HCT116 (cell line): ENCODE measurements at regions not wholly inside any gene's neighbourhood (a gene's known extent, or its start where the extent isn't known, plus 50 kb on each side); places are given as distances from the start of the nearest gene placed in this dataset.

Experiments
- ATAC-seq: fragments of 200-7000 bp; cut with Tn5 transposase; 2 replicates; pipeline ENCODE4 v1.9.1; 2020; ENCODE audit warnings: mild to moderate bottlenecking, moderate library complexity
- BruUV-seq: library from RNA; stranded (reverse); fragments of 400-500 nt; replicated peaks from 2 replicates; lab custom pipeline; 2021; lab: Mats Ljungman, UMichigan
- CTCF ChIA-PET: fragments of 300-600 bp; sonication (Branson Sonifier 250); formaldehyde crosslinking; loops from one replicate; lab custom pipeline; 2021; ENCODE audit warnings: antibody characterized with exemption; lab: Charles Lee
- POLR2A ChIA-PET: fragments of 300-600, 350-600 bp; sonication (Branson Sonifier 250); formaldehyde crosslinking; loops from one replicate; lab custom pipeline; 2021; ENCODE audit warnings: antibody characterized with exemption; lab: Charles Lee
- RAD21 ChIA-PET, 2 experiments: fragments of 300-600 bp; sonication (Branson Sonifier 250); formaldehyde crosslinking; loops; one replicate each; lab custom pipeline; 2023; ENCODE audit warnings: low total read pairs in 2 of 2; ENCODE audit not compliant: uncharacterized antibody in 2 of 2, unreplicated experiment in 2 of 2, low non-redundant PET in 1 of 2; lab: Charles Lee
- DNase-seq: peaks from one replicate; pipeline ENCODE4 v3.0.0-alpha.2; 2010; ENCODE audit warnings: low read depth, low spot score
- H2AFZ ChIP-seq: fragments of 200-600 bp; shearing (Covaris generic), sonication (generic); 2 replicates; pipeline ENCODE4 v1.6.1; 2017; ENCODE audit warnings: low read depth, mixed run types, mixed read lengths, antibody characterized with exemption, low read length; ENCODE audit not compliant: poor library complexity, severe bottlenecking
- H3K27ac ChIP-seq: 2 replicates; pipeline ENCODE4 v1.5.1; 2012; ENCODE audit warnings: low read depth, low read length
- H3K27me3 ChIP-seq: fragments of 200-600 bp; sonication (generic); 2 replicates; pipeline ENCODE4 v1.6.1; 2016; ENCODE audit warnings: mixed run types, low read length, mixed read lengths; ENCODE audit not compliant: insufficient read depth
- H3K36me3 ChIP-seq, 2 experiments: fragments of 200-500 bp in 1 of 2; fragments of 200-600 bp in 1 of 2; sonication (Bioruptor generic) in 1 of 2; sonication (generic) in 1 of 2; 2 replicates each; pipeline versions ENCODE4 v1.5.1 to v1.6.1; 2014 to 2016; ENCODE audit warnings: low read length in 2 of 2, inconsistent platforms in 1 of 2, mixed read lengths in 1 of 2, mixed run types in 1 of 2; ENCODE audit not compliant: insufficient read depth in 2 of 2, control insufficient read depth in 1 of 2
- H3K4me1 ChIP-seq, 2 experiments: fragments of 200-600 bp in 1 of 2; sonication (generic) in 1 of 2; 2 replicates each; pipeline versions ENCODE4 v1.5.1 to v1.6.1; 2012 to 2017; ENCODE audit warnings: low read length in 2 of 2, inconsistent platforms in 1 of 2, mild to moderate bottlenecking in 1 of 2, mixed read lengths in 1 of 2, mixed run types in 1 of 2, moderate library complexity in 1 of 2; ENCODE audit not compliant: insufficient read depth in 2 of 2, control insufficient read depth in 1 of 2
- H3K4me2 ChIP-seq: fragments of 200-600 bp; sonication (generic); 2 replicates; pipeline ENCODE4 v1.6.1; 2017; ENCODE audit warnings: mixed run types, low read length, mixed read lengths
- H3K4me3 ChIP-seq, 2 experiments: fragments of 200-600 bp in 1 of 2; sonication (generic) in 1 of 2; replicated peaks in 1 of 2; 2 replicates each; pipeline ENCODE4 v1.5.1; 2011 to 2016; ENCODE audit warnings: low read length in 2 of 2, control low read depth in 1 of 2, low read depth in 1 of 2, mild to moderate bottlenecking in 1 of 2, mixed read lengths in 1 of 2, mixed run types in 1 of 2
- H3K79me2 ChIP-seq: fragments of 200-600 bp; sonication (generic); 2 replicates; pipeline ENCODE4 v1.6.1; 2017; ENCODE audit warnings: mild to moderate bottlenecking, mixed run types, low read length, moderate library complexity, mixed read lengths; ENCODE audit not compliant: insufficient read depth
- H3K9ac ChIP-seq: fragments of 200-600 bp; sonication (generic); 2 replicates; pipeline ENCODE4 v1.6.1; 2016; ENCODE audit warnings: low read length, mixed read lengths
- H3K9me2 ChIP-seq: fragments of 200-600 bp; sonication (generic), shearing (Covaris generic); 2 replicates; pipeline ENCODE4 v1.6.1; 2017; ENCODE audit warnings: mixed run types, mild to moderate bottlenecking, moderate library complexity; ENCODE audit not compliant: insufficient read depth
- H3K9me3 ChIP-seq, 2 experiments: fragments of 200-500 bp in 1 of 2; fragments of 200-600 bp in 1 of 2; sonication (Bioruptor generic) in 1 of 2; sonication (generic) in 1 of 2; 2 replicates each; pipeline ENCODE4 v1.6.1; 2014 to 2017; ENCODE audit warnings: low read length in 2 of 2, mixed read lengths in 2 of 2, inconsistent platforms in 1 of 2, low read depth in 1 of 2, mild to moderate bottlenecking in 1 of 2, mixed run types in 1 of 2, moderate library complexity in 1 of 2; ENCODE audit not compliant: control insufficient read depth in 1 of 2, insufficient read depth in 1 of 2
- H4K20me1 ChIP-seq: fragments of 200-600 bp; sonication (generic), shearing (Covaris generic); 2 replicates; pipeline ENCODE4 v1.6.1; 2017; ENCODE audit warnings: mixed run types, mild to moderate bottlenecking, moderate library complexity; ENCODE audit not compliant: insufficient read depth
- CBX3 ChIP-seq: IDR thresholded peaks from 2 replicates; pipeline ENCODE4 v1.6.1; 2012; ENCODE audit warnings: low read depth
- EGR1 ChIP-seq: IDR thresholded peaks from 2 replicates; pipeline ENCODE4 v1.6.1; 2012; ENCODE audit warnings: low read depth
- ELF1 ChIP-seq: IDR thresholded peaks from 2 replicates; pipeline ENCODE4 v1.6.1; 2012; ENCODE audit warnings: low read depth, borderline replicate concordance
- EZH2 ChIP-seq: fragments of 200-600 bp; sonication (generic); IDR thresholded peaks from 2 replicates; pipeline ENCODE4 v1.6.1; 2017; ENCODE audit warnings: antibody characterized with exemption, mixed run types
- EZH2phosphoT487 ChIP-seq: fragments of 200-600 bp; IDR thresholded peaks from 2 replicates; pipeline ENCODE4 v1.6.1; 2018; ENCODE audit warnings: antibody characterized with exemption, borderline replicate concordance
- POLR2A ChIP-seq: IDR thresholded peaks from 2 replicates; pipeline ENCODE4 v1.7.0; 2011; ENCODE audit warnings: borderline replicate concordance; ENCODE audit not compliant: insufficient read depth, insufficient read length; ENCODE audit errors: extremely low read depth
- POLR2AphosphoS5 ChIP-seq: IDR thresholded peaks from 2 replicates; pipeline ENCODE4 v1.6.1; 2011; ENCODE audit warnings: mild to moderate bottlenecking, low read depth, low read length, moderate library complexity
- RAD21 ChIP-seq: IDR thresholded peaks from 2 replicates; pipeline ENCODE4 v1.6.1; 2012; ENCODE audit warnings: low read depth, mild to moderate bottlenecking
- REST ChIP-seq: IDR thresholded peaks from 2 replicates; pipeline ENCODE4 v1.6.1; 2012; ENCODE audit warnings: low read depth
- SIN3A ChIP-seq: IDR thresholded peaks from 2 replicates; pipeline ENCODE4 v1.6.1; 2012; ENCODE audit warnings: low read depth
- TCF7L2 ChIP-seq: IDR thresholded peaks from 2 replicates; pipeline ENCODE4 v1.7.0; 2011; ENCODE audit warnings: borderline replicate concordance, inconsistent platforms; ENCODE audit not compliant: insufficient read depth, insufficient read length; ENCODE audit errors: extremely low read depth
- YY1 ChIP-seq: IDR thresholded peaks from 2 replicates; pipeline ENCODE4 v1.6.1; 2011; ENCODE audit warnings: low read length, low read depth, moderate library complexity, mild to moderate bottlenecking; ENCODE audit not compliant: insufficient replicate concordance; ENCODE audit errors: extremely low read depth
- ZFX ChIP-seq: fragments of 450-650 bp; IDR thresholded peaks from 2 replicates; pipeline ENCODE4 v1.6.1; 2017
- intact Hi-C: fragments of 100-400 bp; cut with micrococcal nuclease; formaldehyde crosslinking; loops from 2 replicates; pipeline ENCODE4 v1.10.0; 2022

- BruUV-seq, result no TSS peak
- ChIA-PET RAD21 (no interaction called here), CTCF (no interaction called here), POLR2A (no interaction called here)
- Histone ChIP-seq H3K79me2 (no peaks in the 10 kb centered on the region), H2AFZ (no peak overlapping the region), H3K27ac (no peak overlapping the region), H3K4me2 (no peak overlapping the region), H3K36me3 (no peaks in the 10 kb centered on the region), H3K4me1 (no peaks in the 10 kb centered on the region), H3K27me3 (no peaks in the 10 kb centered on the region), H3K9ac (no peak overlapping the region), H4K20me1 (no peaks in the 10 kb centered on the region), H3K9me2 (no peaks in the 10 kb centered on the region), H3K9me3 (no peaks in the 10 kb centered on the region), H3K4me3 (no peak overlapping the region)
- intact Hi-C loops, result no loop called here
- ATAC-seq, result no peak
- TF ChIP-seq EZH2, result no peak
- TF ChIP-seq RAD21, result no peak
- no peak for TF ChIP-seq YY1
- no peak for TF ChIP-seq EZH2phosphoT487
- no peak for TF ChIP-seq POLR2AphosphoS5
- no peak for TF ChIP-seq SIN3A
- TF ChIP-seq ELF1, result no peak
- no peak for TF ChIP-seq POLR2A
- TF ChIP-seq TCF7L2, result no peak
- TF ChIP-seq ZFX, result no peak
- TF ChIP-seq EGR1, result no peak
- DNase-seq, result no peak
These were observed 260.3 kb upstream of the ANKH start for GRCh38 chr5:15131909-15132308.

GRCh38 chr5:15124871-15125568, 253.4 kb upstream of the ANKH start:
- POLR2A ChIA-PET, result no interaction called here
- Histone ChIP-seq H3K4me1 (no peaks in the 10 kb centered on the region), H3K27ac (no peak overlapping the region), H2AFZ (no peak overlapping the region), H3K36me3 (no peaks in the 10 kb centered on the region), H3K9ac (no peak overlapping the region), H3K4me2 (no peak overlapping the region), H3K27me3 (no peaks in the 10 kb centered on the region), H3K9me3 (no peaks in the 10 kb centered on the region), H3K9me2 (no peaks in the 10 kb centered on the region), H3K79me2 (no peaks in the 10 kb centered on the region), H4K20me1 (no peaks in the 10 kb centered on the region), H3K4me3 (no peak overlapping the region)
- TF ChIP-seq ZFX (no peak), REST (no peak), EZH2 (no peak), CBX3 (no peak), SIN3A (no peak), RAD21 (no peak), YY1 (no peak)
- RAD21 ChIA-PET, result no interaction called here
- intact Hi-C loops, result no loop called here
- ATAC-seq (no peak), DNase-seq (no peak)
- BruUV-seq, result no TSS peak
- CTCF ChIA-PET, result no interaction called here
